ENCODE measurements at regions not wholly inside any gene's neighbourhood (a gene's known extent, or its start where the extent isn't known, plus 50 kb on each side); places are given as distances from the start of the nearest gene placed in this dataset.

DNA sequence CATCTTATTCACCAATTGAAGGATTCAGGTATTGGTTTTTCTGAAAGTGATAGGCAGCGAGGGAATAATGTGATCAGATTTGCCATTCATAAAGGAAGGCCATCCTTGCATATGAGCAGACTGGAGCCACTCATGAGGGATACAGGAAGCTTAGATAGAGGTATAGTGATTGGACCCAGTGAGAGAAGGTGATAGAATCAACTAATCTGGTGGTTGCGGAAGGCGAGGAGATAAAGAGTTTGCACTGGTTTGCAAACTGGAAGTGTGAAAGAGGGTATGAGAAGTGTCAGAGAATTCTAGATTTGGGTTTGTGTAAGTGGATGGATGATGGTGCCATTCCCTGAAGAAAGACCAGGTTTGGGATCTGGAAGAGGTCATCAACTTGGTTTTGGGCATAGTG lies 57.3 kb upstream of the RASGEF1B start:
- WGBS, 2 donors, result 86 to 96% methylated on average over 3 of the region's 3 CpGs

DNA sequence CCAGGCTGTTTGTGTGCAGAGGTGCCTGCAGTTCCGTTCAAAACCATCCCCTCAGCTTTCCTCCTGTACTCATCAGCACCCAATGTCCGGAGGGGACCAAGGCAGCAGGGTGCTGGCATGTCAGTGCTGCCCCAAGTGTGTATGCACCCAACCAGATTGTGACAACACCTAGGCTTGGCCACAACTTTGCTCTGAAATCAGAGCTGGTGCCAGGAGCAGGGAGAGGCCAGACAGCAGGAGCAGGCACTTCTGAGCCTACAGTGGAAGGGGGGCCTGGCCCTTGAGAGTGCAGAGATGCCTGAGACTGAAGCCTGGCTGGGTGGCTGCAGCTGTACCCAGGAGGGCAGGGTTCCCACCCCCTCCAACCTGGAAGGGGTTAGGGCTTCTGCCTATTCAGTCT lies 56.5 kb upstream of the RASGEF1B start:
- ATAC-seq (ENCODE audit: insufficient read depth, low FRiP score) (no peak), DNase-seq (no peak)
- no peak overlapping the region for H3K9ac ChIP-seq (ENCODE audit: insufficient read depth in 1 of 2, low read length in 2 of 2)
- H3K27ac ChIP-seq (ENCODE audit: low read depth in 1 of 2, low read length in 1 of 2), result no peak overlapping the region
- no peak overlapping the region for H3K4me3 ChIP-seq
- H3K27me3 ChIP-seq (ENCODE audit: control insufficient read depth in 3 of 3, insufficient read depth in 3 of 3, low read length in 2 of 3), result no peaks in the 10 kb centered on the region
- TF ChIP-seq, protein P1, sequence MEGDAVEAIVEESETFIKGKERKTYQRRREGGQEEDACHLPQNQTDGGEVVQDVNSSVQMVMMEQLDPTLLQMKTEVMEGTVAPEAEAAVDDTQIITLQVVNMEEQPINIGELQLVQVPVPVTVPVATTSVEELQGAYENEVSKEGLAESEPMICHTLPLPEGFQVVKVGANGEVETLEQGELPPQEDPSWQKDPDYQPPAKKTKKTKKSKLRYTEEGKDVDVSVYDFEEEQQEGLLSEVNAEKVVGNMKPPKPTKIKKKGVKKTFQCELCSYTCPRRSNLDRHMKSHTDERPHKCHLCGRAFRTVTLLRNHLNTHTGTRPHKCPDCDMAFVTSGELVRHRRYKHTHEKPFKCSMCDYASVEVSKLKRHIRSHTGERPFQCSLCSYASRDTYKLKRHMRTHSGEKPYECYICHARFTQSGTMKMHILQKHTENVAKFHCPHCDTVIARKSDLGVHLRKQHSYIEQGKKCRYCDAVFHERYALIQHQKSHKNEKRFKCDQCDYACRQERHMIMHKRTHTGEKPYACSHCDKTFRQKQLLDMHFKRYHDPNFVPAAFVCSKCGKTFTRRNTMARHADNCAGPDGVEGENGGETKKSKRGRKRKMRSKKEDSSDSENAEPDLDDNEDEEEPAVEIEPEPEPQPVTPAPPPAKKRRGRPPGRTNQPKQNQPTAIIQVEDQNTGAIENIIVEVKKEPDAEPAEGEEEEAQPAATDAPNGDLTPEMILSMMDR (IDR thresholded peaks at IDR 0.05; ENCODE audit: control extremely low read depth, extremely low read depth), result no peak
- no peaks in the 10 kb centered on the region for H3K36me3 ChIP-seq (ENCODE audit: control insufficient read depth in 4 of 4, insufficient read depth in 4 of 4, low read length in 4 of 4)
- peaks cover 0 to 14% (median 0%) of the 10 kb centered on the region in 5 donors for H3K4me1 ChIP-seq (ENCODE audit: control insufficient read depth in 5 of 5, insufficient read depth in 5 of 5, low read length in 5 of 5)
- H3K9me3 ChIP-seq (ENCODE audit: control insufficient read depth in 4 of 4, insufficient read depth in 3 of 4, low read length in 3 of 4), result peaks cover 0 to 10% (median 1%) of the 10 kb centered on the region in 4 donors
- 92 to 93% methylated on average over 2 of the region's 2 CpGs for WGBS, 2 donors

More for the DNA sequence above, 57.3 kb upstream of the RASGEF1B start:
- H3K9me3 ChIP-seq (ENCODE audit: control insufficient read depth in 4 of 4, insufficient read depth in 3 of 4, low read length in 3 of 4), result peaks cover 0 to 10% (median 1%) of the 10 kb centered on the region in 4 donors
- H3K27ac ChIP-seq (ENCODE audit: low read depth in 1 of 2, low read length in 1 of 2), result no peak overlapping the region
- DNase-seq (no peak), ATAC-seq (ENCODE audit: insufficient read depth, low FRiP score) (no peak)
- H3K9ac ChIP-seq (ENCODE audit: insufficient read depth in 1 of 2, low read length in 2 of 2), result no peak overlapping the region
- H3K36me3 ChIP-seq (ENCODE audit: control insufficient read depth in 4 of 4, insufficient read depth in 4 of 4, low read length in 4 of 4), result no peaks in the 10 kb centered on the region
- TF ChIP-seq, protein P1 (IDR thresholded peaks at IDR 0.05; ENCODE audit: control extremely low read depth, extremely low read depth), result no peak
- H3K27me3 ChIP-seq (ENCODE audit: control insufficient read depth in 3 of 3, insufficient read depth in 3 of 3, low read length in 2 of 3), result no peaks in the 10 kb centered on the region
- H3K4me3 ChIP-seq, result no peak overlapping the region
- H3K4me1 ChIP-seq (ENCODE audit: control insufficient read depth in 5 of 5, insufficient read depth in 5 of 5, low read length in 5 of 5), result peaks cover 0 to 14% (median 0%) of the 10 kb centered on the region in 5 donors

DNA sequence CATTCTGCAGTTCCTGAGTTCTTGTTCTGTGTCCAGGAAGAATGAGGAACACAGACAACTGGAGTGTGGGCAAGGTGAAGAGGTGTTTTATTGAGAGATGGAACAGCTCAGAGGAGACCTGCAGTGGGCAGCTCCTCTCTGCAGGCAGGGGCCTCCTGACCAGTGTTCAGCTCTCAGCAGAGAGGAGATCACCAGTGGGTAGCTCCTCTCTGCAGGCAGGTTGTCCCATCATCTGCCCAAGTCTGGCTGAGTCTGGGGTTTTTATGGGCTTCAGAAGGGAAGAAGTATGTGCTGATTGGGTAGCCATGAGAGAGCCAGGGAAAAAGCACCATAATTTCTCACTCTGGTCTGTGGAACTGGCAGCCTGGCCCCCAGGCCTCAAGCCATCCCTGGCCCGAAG lies 56.0 kb upstream of the RASGEF1B start:
- Histone ChIP-seq H3K9ac (ENCODE audit: insufficient read depth in 1 of 2, low read length in 2 of 2) (no peak overlapping the region), H3K36me3 (ENCODE audit: control insufficient read depth in 4 of 4, insufficient read depth in 4 of 4, low read length in 4 of 4) (no peaks in the 10 kb centered on the region), H3K4me3 (no peak overlapping the region), H3K27ac (ENCODE audit: low read depth in 1 of 2, low read length in 1 of 2) (no peak overlapping the region), H3K9me3 (ENCODE audit: control insufficient read depth in 4 of 4, insufficient read depth in 3 of 4, low read length in 3 of 4) (peaks cover 0 to 10% (median 1%) of the 10 kb centered on the region in 4 donors), H3K27me3 (ENCODE audit: control insufficient read depth in 3 of 3, insufficient read depth in 3 of 3, low read length in 2 of 3) (no peaks in the 10 kb centered on the region), H3K4me1 (ENCODE audit: control insufficient read depth in 5 of 5, insufficient read depth in 5 of 5, low read length in 5 of 5) (peaks cover 0 to 14% (median 0%) of the 10 kb centered on the region in 5 donors)
- 93 to 100% methylated on average over 1 of the region's 1 CpG for WGBS, 2 donors
- ATAC-seq (ENCODE audit: insufficient read depth, low FRiP score) (no peak), DNase-seq (no peak)
- TF ChIP-seq, protein P1 (IDR thresholded peaks at IDR 0.05; ENCODE audit: control extremely low read depth, extremely low read depth), result no peak

- DNase-seq, result peak in 2 of 3 donors; percentile 25 to 53
- Histone ChIP-seq H3K9me3 (ENCODE audit: control insufficient read depth in 4 of 4, insufficient read depth in 3 of 4, low read length in 3 of 4) (peaks cover 0 to 10% (median 1%) of the 10 kb centered on the region in 4 donors), H3K27ac (ENCODE audit: low read depth in 1 of 2, low read length in 1 of 2) (no peak overlapping the region), H3K9ac (ENCODE audit: insufficient read depth in 1 of 2, low read length in 2 of 2) (no peak overlapping the region), H3K36me3 (ENCODE audit: control insufficient read depth in 4 of 4, insufficient read depth in 4 of 4, low read length in 4 of 4) (no peaks in the 10 kb centered on the region), H3K27me3 (ENCODE audit: control insufficient read depth in 3 of 3, insufficient read depth in 3 of 3, low read length in 2 of 3) (no peaks in the 10 kb centered on the region), H3K4me3 (no peak overlapping the region), H3K4me1 (ENCODE audit: control insufficient read depth in 5 of 5, insufficient read depth in 5 of 5, low read length in 5 of 5) (peaks cover 0 to 14% (median 0%) of the 10 kb centered on the region in 5 donors)
- TF ChIP-seq, protein P1 (IDR thresholded peaks at IDR 0.05; ENCODE audit: control extremely low read depth, extremely low read depth), result no peak
- no peak for ATAC-seq (ENCODE audit: insufficient read depth, low FRiP score)
- WGBS, 2 donors, result 75 to 77% methylated on average over 4 of the region's 4 CpGs
Observed at GRCh38 chr4:81527115-81527514, 55.4 kb upstream of the RASGEF1B start.
